GM03348 (cell line): ENCODE measurements at regions not wholly inside any gene's neighbourhood (a gene's known extent, or its start where the extent isn't known, plus 50 kb on each side); places are given as distances from the start of the nearest gene placed in this dataset.
"Not testable (repeated sequence)": the region's sequence is repeated elsewhere in the genome, so short reads cannot be mapped to it uniquely, and the experiment has no call there.

Experiments
- DNase-seq: peaks from one replicate; pipeline ENCODE4 v3.0.0; 2012; ENCODE audit warnings: low spot score

DNA sequence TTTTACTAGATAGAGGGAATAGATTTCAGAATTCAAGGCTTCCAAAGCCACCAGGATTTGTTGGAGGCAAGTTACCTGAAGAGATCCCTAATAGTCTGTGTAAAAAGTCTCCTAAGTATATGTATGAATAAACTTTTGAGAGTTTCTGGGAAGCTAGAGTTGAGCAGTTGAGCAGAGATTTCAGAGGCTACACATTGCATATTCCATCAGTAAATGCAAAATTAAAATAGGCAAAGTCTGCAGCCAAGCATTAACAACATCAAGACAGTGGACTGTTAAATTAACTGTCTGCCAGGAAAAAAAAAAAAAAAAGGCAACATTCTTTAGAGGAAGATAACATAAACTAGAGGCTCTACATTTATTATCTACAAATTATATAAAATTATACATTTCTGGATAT is 420.4 kb upstream of the TMEFF2 start:
- DNase-seq, result no peak

DNA sequence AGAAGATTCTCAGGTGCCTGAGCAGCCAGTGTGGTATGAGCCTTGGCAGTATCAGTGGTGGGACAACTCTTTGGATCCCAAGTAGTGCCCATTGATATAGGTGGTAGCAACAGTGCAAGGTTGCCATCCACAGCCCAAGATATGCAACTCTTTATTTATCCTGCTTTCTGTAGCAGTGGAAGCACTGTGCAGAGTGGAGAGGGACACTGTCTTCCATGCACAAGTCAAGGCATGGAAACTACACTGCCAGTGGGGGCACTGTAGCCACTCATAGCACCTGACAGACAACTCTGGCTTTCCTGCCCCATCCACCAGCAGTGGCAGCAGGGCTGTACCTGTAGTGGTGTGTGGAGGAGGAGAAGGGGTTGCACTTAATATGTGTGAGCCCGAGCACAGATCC is 409.6 kb upstream of the TMEFF2 start:
- no peak for DNase-seq

DNA sequence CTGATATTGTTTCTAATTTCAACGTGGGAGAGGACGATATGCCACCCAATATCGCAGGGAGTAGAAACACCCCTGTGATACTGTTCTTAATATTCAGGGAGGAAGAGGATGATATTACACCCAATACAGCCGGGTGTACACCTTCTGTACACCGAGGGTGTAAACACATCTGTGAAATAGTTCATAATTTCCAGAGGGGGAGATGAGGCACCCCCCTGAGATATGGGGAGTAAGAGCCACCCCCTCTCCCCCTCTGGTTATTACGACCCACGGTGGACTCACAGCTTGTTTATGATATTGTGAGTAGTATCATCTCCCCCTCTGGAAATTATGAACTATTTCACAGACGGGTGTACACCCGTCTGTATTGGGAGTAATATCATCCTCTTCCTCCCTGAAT is 403.9 kb upstream of the TMEFF2 start:
- not testable (repeated sequence) for DNase-seq

DNA sequence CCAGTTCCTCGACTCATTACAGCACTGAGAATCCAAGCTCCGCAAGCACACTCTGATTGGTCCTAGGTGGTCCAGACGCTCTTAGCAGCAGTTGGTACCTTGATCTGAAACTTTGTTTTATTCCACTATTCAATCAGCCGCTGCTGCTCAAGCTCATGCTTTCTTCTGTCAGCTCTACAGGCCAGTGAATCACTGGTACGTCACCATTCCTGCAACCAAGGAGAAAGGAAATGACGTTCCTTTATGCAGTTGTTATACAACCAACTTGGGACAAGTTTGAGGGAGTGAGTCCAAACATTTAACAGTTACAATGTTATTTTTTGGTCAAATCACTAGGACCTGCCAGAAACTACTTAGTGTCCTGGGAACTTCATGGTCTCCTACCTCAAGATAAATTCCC is 398.8 kb upstream of the TMEFF2 start:
- DNase-seq, result no peak

DNA sequence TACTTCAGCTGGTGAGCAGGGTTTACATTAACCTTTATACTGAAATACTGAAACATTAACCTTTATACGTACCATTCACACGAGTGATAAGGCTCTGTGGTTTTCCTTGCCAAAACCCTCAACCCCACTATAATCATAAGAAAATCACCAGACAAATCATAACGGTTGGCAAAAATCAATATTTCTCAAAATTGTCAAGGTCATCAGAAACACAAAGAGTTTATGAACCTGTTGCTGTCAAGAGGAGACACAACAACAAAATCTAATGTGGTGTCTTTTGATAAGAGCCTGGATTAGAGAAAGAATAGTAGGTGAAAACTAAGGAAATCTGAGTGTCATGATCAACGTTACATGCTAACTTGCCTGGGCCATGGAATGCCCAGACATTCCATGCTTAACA is 396.9 kb upstream of the TMEFF2 start:
- DNase-seq, result no peak

DNA sequence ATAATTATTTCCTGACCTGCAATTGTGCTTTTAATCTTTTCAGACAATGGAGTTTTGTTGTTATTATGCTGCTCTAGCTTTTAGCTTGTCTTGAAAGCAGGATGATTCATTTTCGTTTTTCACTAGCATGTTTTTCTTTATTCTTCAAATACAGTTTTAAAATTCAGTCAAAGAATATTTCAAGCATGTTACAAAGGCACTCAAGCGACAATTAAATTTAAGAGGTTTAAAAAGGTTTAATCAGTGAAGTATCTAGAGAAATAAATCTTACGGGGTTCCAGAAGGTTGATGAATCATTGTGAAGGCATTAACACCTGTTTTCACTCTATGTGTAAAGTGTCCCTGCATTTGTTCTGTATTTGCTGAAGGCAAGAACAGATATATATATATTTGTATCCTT is 390.7 kb upstream of the TMEFF2 start:
- no peak for DNase-seq

DNA sequence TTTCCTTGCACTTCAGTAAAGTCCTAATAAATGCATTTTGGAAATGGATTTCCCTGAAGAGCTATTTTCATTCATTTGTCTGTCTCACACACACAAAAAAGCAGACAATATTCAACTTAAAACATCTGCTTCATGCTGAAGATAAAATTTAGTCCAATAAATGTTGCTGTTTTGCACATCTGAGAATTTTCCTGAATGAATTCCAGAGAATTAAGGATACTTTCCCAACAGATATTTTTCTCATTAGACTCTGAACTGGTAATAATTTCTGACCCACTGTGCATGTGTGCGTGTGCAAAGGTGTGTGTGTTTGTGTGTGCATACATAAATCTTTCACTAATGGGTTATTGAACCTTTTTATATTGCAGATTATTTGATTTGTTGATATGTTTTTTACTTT is 390.2 kb upstream of the TMEFF2 start:
- DNase-seq, result no peak

DNA sequence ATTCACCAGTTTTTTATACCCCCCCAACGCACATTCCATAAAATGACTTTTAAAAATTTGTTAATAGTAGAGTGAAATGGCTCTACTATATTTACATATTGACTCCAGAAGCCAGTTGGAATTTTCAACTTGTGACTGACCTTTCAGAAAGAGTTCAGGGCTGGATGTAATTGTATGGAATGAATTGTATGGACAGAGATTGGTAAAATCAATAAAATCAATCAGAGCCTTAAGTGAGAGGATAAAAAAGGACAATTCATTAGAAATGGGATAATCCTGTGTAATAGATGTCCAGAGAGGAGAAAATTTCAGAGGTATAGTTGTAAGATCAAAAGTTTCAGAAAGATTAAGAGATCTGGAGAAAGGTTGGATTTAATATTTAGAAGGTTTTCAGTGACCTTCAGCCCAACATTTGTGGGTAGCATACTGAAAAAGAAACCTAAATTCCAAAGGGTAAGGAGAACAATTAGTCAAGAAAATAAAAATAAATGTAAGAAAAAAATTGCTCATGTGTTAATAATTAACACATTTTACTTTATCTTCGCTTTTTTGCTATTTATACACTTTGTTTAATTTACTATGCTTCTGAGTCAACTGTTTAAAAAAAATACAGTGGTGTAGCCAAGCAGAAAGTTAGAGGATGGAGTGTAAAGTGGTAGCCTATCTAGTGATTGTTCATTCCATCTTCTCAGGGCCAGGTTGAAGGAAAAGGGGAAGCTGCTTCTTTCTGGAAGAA is 385.4 kb upstream of the TMEFF2 start:
- no peak for DNase-seq

DNA sequence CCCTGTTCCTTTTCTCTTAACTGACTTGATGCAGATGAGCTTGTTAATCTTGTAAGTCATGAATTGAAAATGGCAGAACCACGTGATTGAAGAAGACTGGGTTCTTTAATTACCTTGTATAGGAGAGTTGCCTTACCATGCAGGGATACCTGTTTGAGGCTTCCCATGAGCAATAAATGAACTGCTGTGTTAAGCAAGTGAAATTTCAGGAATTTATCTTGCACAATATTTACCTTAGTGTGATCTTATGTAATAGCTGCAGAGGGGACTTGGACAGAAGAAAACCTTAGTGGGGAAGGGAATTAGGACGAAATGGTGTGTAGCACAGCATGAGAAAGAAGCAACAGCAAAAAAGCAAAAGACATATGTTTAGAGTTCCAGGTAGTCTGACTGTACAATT is 384.0 kb upstream of the TMEFF2 start:
- DNase-seq, result no peak

DNA sequence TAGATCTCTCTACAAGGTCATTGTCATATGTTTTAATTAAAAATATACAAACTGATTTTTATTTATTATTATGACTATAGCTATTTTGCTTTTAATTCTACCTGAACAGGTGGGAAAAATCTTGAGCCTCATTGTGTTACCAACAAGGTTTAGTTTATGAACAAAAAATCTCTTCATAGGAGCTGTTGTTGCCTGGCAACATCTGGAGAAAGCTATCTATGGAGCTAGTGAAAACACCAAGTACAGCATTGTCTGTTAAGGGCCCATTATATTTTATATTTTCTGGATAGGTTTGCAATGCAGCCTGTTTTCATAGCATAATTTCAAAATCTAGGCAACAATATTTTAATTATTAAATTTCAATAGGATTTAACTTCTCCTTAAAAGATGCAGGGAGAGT is 383.0 kb upstream of the TMEFF2 start:
- no peak for DNase-seq

DNA sequence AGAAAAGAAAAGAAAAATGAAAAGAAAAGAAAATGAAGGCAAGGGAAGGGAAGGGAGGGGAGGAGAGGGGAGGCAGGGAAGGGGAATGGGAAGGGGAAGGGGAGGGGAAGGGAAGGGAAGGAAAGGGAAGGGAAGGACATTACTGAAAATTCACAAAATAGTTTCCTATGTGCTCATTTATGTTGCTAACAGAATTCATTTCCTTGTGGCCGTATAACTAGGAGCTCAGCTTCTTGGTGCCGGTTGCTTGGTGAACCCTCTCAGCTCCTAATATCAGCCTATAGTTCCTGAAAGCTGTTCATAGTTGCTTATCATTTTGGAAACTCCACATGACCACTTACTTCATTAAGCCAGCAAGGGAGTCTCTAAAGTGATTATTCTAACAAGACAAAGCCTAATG is 379.8 kb upstream of the TMEFF2 start:
- DNase-seq, result no peak

DNA sequence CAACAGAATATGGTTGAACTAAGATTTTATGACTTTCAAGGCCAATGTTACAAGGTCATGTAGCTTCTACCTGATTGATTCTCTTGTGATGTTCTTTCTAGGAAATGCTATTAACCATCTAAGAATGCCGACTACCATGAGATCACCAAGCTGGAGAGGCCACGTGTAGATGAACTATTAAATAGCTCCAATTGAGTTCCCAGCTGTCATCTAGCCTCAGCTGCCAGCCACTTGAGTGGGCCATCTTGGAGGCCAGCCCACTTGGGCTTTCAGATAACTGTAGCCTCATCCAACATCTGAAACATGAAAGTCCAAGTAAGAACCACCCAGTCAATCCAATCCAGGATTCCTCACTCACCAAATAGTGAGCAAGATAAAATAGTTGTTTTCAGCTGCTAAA is 376.9 kb upstream of the TMEFF2 start:
- DNase-seq, result no peak

DNA sequence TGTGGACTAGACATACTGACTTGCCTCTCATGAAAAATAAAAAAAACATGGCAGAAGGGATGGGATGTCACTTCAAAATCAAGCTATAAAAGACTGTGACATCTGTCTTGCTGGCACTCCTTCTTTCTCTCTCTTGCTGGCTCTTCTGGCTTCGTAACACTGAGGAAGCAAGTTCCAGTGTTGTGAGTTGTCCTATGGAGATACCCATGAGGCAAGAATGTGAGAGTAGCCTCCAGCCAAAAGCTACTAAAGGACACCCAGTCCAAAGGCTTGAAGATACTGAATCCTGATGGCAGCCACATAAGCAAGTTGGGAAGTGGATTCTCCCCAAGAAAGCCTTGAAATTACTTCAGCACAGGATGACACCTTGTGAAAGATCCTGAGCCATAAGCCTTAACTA is 376.1 kb upstream of the TMEFF2 start:
- no peak for DNase-seq

DNA sequence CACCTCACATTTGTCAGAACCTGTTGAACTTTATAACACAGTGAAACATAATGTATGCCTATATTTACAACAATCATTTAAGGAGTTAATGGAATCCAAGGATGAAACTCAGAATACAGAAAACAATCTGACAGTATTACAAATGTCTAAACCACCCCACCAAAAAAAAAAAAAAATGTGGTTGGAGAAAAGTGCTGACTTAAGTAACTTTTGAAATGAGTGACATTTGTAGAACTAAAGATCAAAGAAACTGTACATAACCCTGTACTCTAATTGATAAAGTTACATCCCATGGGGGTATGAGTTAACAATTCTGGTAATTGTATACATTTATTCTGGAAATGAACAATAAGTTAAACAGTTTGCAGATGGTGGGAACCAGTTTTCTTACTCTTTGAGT is 372.1 kb upstream of the TMEFF2 start:
- DNase-seq, result no peak

DNA sequence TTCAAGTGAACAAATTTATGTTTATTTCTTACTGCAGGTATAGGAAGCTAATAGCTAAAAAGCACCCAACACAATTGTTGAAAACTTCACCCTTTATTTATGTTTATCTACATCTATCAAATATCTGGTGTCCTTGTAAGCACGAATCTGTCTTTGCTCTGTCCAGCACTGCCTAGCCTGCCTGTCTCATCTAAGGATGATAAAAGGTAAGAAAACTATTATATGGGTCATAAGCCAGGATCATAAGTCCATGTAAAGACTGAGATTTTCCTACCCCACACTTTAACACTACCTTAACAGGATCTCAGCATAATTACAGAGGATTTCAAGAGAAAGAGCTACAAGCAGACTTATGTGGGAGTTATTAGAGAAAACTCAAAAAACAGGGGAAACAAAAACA is 365.6 kb upstream of the TMEFF2 start:
- DNase-seq, result no peak

DNA sequence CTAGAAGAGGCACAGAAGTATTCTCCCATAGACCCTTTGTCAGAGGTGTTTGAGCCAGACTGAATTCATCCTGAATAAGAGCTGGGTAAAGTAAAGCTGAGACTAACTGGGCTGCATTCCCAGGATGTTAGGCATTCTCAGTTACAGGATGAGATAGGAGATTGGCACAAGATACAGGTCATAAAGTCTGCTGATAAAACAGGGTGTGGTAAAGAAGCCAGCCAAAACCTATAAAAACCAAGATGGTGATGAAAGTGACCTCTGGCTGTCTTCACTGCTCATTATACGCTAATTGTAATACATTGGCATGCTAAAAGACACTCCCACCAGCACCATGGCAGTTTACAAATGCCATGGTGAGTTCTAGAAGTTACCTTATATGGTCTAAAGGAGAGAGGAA is 364.9 kb upstream of the TMEFF2 start:
- no peak for DNase-seq

DNA sequence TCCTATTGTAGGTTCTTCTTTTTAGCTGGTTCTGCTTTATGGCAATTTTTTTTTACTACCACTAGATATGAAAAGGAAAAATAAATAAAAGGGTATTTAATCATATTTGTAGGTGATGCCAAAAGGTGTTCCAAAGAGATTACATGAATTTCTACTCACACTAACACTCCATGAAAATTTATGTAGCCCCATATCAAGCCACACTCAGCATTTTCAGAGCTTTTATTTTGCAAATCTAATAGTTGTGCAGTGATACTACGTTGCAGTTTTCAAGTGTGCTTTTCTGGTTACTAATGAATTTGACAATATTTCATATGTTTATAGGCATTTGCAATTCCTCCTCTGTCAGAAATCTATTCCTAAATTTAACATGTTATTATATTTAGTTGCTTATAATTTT is 363.9 kb upstream of the TMEFF2 start:
- DNase-seq, result no peak

DNA sequence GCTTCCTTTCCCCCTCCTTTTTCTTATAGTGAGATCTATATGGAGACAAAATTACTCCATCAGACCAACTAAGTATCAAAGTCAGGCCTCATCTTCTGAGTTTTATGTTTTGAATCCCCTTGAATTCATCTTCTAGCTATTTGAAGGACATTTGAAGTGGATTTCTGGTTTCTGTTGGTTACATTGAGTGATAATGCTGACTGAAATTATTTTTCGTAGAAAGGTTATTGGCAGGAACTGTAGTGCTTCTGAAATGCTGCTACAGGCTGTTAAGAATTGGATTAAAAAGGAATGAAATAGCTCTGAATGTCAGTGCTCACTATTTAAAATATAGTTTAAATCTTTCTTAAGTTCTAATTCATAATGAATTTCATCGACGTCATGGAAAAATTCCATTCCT is 361.0 kb upstream of the TMEFF2 start:
- DNase-seq, result no peak

DNA sequence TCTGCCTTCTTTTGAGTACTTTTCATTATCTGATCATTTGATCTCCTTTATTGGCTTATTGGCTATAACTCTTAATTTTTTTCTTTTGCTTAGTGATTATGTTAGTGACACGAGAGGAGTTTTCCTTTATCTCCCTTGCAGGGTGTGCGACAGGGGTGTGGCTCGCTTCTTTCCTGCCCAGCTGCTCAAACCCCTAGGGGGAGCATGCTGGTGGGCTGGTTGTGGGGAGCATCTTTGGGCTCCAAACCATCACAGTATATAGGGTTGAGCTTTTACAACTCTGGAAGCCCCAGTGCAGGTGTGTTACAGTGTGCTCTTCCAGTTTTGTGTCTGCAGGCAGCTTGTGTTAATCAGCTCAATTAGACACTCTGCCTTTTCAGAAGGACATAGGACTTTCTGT is 357.0 kb upstream of the TMEFF2 start:
- DNase-seq, result no peak

DNA sequence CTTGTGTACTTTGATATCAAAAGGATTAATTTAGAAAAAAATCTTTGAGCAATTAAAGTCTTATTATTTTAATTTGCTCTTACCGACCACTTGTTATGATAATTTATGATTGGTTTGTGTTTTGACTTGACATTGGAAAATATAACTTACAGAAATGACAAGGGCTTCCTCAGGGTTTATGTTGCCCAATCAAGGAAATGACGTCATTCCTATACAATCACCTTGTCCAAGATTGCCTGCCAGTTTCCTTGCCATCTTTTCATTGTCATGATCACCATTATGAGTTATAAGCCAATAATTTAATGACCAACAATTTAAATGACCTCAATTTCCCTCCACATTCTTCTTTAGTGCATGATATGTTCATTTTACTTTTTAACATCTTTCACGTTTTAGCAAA is 351.8 kb upstream of the TMEFF2 start:
- DNase-seq, result no peak

DNA sequence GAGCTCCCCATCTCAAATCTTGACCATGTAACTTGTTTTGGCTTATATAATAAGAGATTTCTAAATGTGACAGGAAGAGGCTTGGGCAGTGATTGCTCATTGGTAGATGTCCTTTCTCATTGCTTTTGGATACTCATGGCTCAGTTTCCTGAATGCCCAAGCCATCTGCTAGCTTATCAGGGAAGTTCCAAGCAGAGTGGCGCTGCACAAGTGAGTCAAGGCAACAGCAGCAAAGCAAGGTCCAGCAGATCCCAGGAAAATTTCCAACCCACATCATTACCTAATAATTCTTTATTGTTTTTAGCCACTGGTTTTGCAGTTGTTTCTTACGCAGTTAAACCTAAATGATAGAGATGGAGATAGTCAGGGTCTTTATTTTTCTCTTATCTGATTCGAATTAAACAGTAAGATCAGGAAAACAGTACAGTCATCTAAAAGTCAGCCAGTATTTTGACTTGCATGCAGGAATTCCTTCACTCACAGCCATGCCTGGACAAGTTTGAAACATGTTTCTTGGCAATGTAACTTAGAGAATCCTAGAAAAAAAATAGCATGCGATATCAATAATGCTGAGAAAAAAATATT is 349.7 kb upstream of the TMEFF2 start:
- no peak for DNase-seq

DNA sequence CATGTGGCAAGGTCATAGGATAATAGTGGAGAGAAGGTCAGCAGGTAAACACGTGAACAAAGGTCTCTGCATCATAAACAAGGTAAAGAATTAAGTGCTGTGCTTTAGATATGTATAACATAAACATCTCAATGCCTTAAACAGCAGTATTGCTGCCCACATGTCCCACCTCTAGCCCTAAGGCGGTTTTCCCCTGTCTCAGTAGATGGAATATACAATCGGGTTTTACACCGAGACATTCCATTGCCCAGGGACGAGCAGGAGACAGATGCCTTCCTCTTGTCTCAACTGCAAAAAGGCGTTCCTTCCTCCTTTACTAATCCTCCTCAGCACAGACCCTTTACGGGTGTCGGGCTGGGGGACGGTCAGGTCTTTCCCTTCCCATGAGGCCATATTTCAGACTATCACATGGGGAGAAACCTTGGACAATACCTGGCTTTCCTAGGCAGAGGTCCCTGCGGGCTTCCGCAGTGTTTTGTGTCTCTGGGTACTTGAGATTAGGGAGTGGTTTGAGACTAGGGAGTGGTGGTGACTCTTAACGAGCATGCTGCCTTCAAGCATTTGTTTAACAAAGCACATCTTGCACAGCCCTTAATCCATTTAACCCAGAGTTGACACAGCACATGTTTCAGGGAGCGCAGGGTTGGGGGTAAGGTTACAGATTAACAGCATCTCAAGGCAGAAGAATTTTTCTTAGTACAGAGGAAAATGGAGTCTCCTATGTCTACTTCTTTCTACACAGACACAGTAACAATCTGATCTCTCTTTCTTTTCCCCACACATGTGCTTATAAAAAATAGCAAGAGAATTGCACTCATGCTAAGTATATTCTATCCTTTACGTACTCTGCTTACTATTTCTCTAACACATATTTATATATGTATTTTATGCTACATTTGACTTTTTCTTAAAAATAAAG is 347.7 kb upstream of the TMEFF2 start:
- DNase-seq, result not testable (repeated sequence)

DNA sequence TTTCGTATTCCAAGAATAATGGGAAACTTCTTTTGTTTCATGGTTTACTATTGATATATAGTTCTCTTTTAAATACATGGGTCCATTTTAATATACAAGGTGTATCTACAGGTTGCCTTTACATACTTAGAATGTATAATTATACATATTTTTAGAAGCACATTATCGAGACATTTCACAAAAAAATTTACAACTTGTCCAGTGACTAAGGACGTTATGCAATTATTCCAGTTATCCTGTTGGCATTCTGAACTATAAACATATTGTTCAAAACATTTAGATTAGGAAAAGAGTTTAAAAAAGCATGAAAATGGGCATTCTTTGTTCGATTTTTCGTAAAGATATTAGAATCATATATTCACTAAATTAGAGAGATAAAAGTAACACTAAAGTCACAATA is 344.6 kb upstream of the TMEFF2 start:
- DNase-seq, result no peak
